H9 (cell line): ENCODE measurements at regions not wholly inside any gene's neighbourhood (a gene's known extent, or its start where the extent isn't known, plus 50 kb on each side); places are given as distances from the start of the nearest gene placed in this dataset.
A peak's percentile ranks its signal among the peaks of the same experiment; 100 is the strongest.

Experiments used
- DNase-seq: peaks from one replicate; pipeline ENCODE4 v3.0.0-alpha.2; 2017
- H2AFZ ChIP-seq: one replicate; pipeline ENCODE4 v1.6.1; 2013; ENCODE audit warnings: mild to moderate bottlenecking, low read length, control low read depth, moderate library complexity
- H2AK5ac ChIP-seq: 2 replicates; pipeline ENCODE4 v1.6.1; 2013; ENCODE audit warnings: low read length, control low read depth, mixed read lengths; ENCODE audit not compliant: insufficient read length
- H2BK120ac ChIP-seq: one replicate; pipeline ENCODE4 v1.6.1; 2013; ENCODE audit warnings: low read depth, mild to moderate bottlenecking, low read length, control low read depth, inconsistent platforms; ENCODE audit not compliant: poor library complexity, severe bottlenecking
- H2BK12ac ChIP-seq: 2 replicates; pipeline ENCODE4 v1.6.1; 2013; ENCODE audit warnings: low read length, control low read depth, mixed read lengths, low read depth; ENCODE audit not compliant: insufficient read length
- H2BK15ac ChIP-seq: 2 replicates; pipeline ENCODE4 v1.6.1; 2013; ENCODE audit warnings: low read depth, low read length, control low read depth
- H2BK20ac ChIP-seq: one replicate; pipeline ENCODE4 v1.6.1; 2013; ENCODE audit warnings: low read depth, mild to moderate bottlenecking, low read length, control low read depth, inconsistent platforms; ENCODE audit not compliant: poor library complexity, severe bottlenecking
- H2BK5ac ChIP-seq: 2 replicates; pipeline ENCODE4 v1.6.1; 2013; ENCODE audit warnings: low read length, control low read depth, mixed read lengths; ENCODE audit not compliant: insufficient read length
- H3K14ac ChIP-seq: 2 replicates; pipeline ENCODE4 v1.6.1; 2013; ENCODE audit warnings: low read length, control low read depth; ENCODE audit not compliant: insufficient read depth
- H3K18ac ChIP-seq: 2 replicates; pipeline ENCODE4 v1.6.1; 2013; ENCODE audit warnings: low read depth, mild to moderate bottlenecking, mixed read lengths, low read length, control low read depth; ENCODE audit not compliant: insufficient read length
- H3K23ac ChIP-seq: 2 replicates; pipeline ENCODE4 v1.6.1; 2013; ENCODE audit warnings: low read length, control low read depth, mixed read lengths, low read depth; ENCODE audit not compliant: insufficient read length
- H3K23me2 ChIP-seq: 2 replicates; pipeline ENCODE4 v1.6.1; 2013; ENCODE audit warnings: low read depth, mild to moderate bottlenecking, mixed read lengths, low read length, control low read depth; ENCODE audit not compliant: insufficient read length, poor library complexity, severe bottlenecking
- H3K27ac ChIP-seq: 2 replicates; pipeline ENCODE4 v1.5.1; 2013; ENCODE audit warnings: low read length, control low read depth, mixed read lengths, low read depth; ENCODE audit not compliant: insufficient read length
- H3K27me3 ChIP-seq: 2 replicates; pipeline ENCODE4 v1.6.1; 2013; ENCODE audit warnings: low read length, control low read depth, inconsistent platforms; ENCODE audit not compliant: insufficient read depth
- H3K4ac ChIP-seq: 2 replicates; pipeline ENCODE4 v1.6.1; 2013; ENCODE audit warnings: low read depth, mild to moderate bottlenecking, control low read depth, inconsistent platforms, low read length, moderate library complexity
- H3K4me1 ChIP-seq: 2 replicates; pipeline ENCODE4 v1.6.1; 2013; ENCODE audit warnings: low read length, control low read depth, inconsistent platforms; ENCODE audit not compliant: insufficient read depth
- H3K4me2 ChIP-seq: 2 replicates; pipeline ENCODE4 v1.6.1; 2013; ENCODE audit warnings: low read length, control low read depth, mixed read lengths; ENCODE audit not compliant: insufficient read length, insufficient read depth
- H3K56ac ChIP-seq: 2 replicates; pipeline ENCODE4 v1.6.1; 2013; ENCODE audit warnings: low read depth, mild to moderate bottlenecking, mixed read lengths, low read length, control low read depth; ENCODE audit not compliant: insufficient read length
- H3K79me1 ChIP-seq: 2 replicates; pipeline ENCODE4 v1.6.1; 2013; ENCODE audit warnings: low read depth, mild to moderate bottlenecking, moderate library complexity, low read length, control low read depth, inconsistent platforms; ENCODE audit not compliant: insufficient read depth, poor library complexity, severe bottlenecking
- H3K79me2 ChIP-seq: 2 replicates; pipeline ENCODE4 v1.6.1; 2013; ENCODE audit warnings: low read length, control low read depth, inconsistent platforms; ENCODE audit not compliant: insufficient read depth
- H3K9ac ChIP-seq: 2 replicates; pipeline ENCODE4 v1.6.1; 2013; ENCODE audit warnings: low read length, control low read depth, mixed read lengths; ENCODE audit not compliant: insufficient read length; ENCODE audit errors: extremely low read depth
- H3K9me3 ChIP-seq: one replicate; pipeline ENCODE4 v1.6.1; 2013; ENCODE audit warnings: low read depth, low read length, inconsistent platforms; ENCODE audit not compliant: control insufficient read depth
- H3T11ph ChIP-seq: one replicate; pipeline ENCODE4 v1.6.1; 2013; ENCODE audit warnings: mild to moderate bottlenecking, low read length, control low read depth, inconsistent platforms
- H4K20me1 ChIP-seq: one replicate; pipeline ENCODE4 v1.6.1; 2013; ENCODE audit not compliant: control insufficient read depth, insufficient read length, insufficient read depth
- H4K5ac ChIP-seq: 2 replicates; pipeline ENCODE4 v1.6.1; 2013; ENCODE audit warnings: low read depth, mild to moderate bottlenecking, mixed read lengths, low read length, control low read depth; ENCODE audit not compliant: insufficient read length
- H4K8ac ChIP-seq: replicated peaks from 2 replicates; pipeline ENCODE4 v1.6.1; 2013; ENCODE audit warnings: low read length, control low read depth, mixed read lengths, low read depth; ENCODE audit not compliant: insufficient read length
- H4K91ac ChIP-seq: 2 replicates; pipeline ENCODE4 v1.6.1; 2013; ENCODE audit warnings: low read depth, mild to moderate bottlenecking, moderate library complexity, mixed read lengths, low read length, control low read depth; ENCODE audit not compliant: insufficient read length
- H3K27ac Mint-ChIP-seq, 3 experiments: 2 replicates in 2 of 3; 3 replicates in 1 of 3; pipeline ENCODE4 v1.8.0; 2020 to 2021; ENCODE audit warnings: mixed read lengths in 3 of 3, mild to moderate bottlenecking in 1 of 3, moderate library complexity in 1 of 3
- H3K27me3 Mint-ChIP-seq: 2 replicates; pipeline ENCODE4 v1.8.0; 2021; ENCODE audit warnings: low read depth, mild to moderate bottlenecking, moderate library complexity, mixed read lengths
- H3K36me3 Mint-ChIP-seq, 3 experiments: 2 replicates in 2 of 3; 3 replicates in 1 of 3; pipeline ENCODE4 v1.8.0; 2020 to 2021; ENCODE audit warnings: low read depth in 3 of 3, mixed read lengths in 3 of 3; ENCODE audit not compliant: insufficient read depth in 1 of 3
- H3K4me1 Mint-ChIP-seq, 2 experiments: 2 replicates each; pipeline ENCODE4 v1.8.0; 2020; ENCODE audit warnings: mixed read lengths in 2 of 2
- H3K4me3 Mint-ChIP-seq, 2 experiments: 2 replicates in 1 of 2; 3 replicates in 1 of 2; pipeline ENCODE4 v1.8.0; 2020 to 2021; ENCODE audit warnings: mild to moderate bottlenecking in 2 of 2, mixed read lengths in 2 of 2, moderate library complexity in 1 of 2
- H3K9me3 Mint-ChIP-seq, 2 experiments: 2 replicates in 1 of 2; 3 replicates in 1 of 2; pipeline ENCODE4 v1.8.0; 2020; ENCODE audit warnings: mild to moderate bottlenecking in 2 of 2, mixed read lengths in 2 of 2, moderate library complexity in 1 of 2
- WGBS: extraction: QIAGEN DNeasy Blood & Tissue Kit; methylation state at CpG from one replicate; pipeline ENCODE4 v1.1.7; 2013; ENCODE audit warnings: missing lambda C conversion rate, low lambda C conversion rate, mixed read lengths; ENCODE audit not compliant: insufficient read length; ENCODE audit errors: extremely low coverage; 5-methylcytosine and 5-hydroxymethylcytosine counted together
- TF ChIP-seq, protein P1 (sequence below): fragments of 200-600 bp; sonication (generic); conservative IDR thresholded peaks from 3 replicates; pipeline ENCODE4 v1.8.0; 2021; ENCODE audit warnings: antibody characterized with exemption, mild to moderate bottlenecking

DNA sequence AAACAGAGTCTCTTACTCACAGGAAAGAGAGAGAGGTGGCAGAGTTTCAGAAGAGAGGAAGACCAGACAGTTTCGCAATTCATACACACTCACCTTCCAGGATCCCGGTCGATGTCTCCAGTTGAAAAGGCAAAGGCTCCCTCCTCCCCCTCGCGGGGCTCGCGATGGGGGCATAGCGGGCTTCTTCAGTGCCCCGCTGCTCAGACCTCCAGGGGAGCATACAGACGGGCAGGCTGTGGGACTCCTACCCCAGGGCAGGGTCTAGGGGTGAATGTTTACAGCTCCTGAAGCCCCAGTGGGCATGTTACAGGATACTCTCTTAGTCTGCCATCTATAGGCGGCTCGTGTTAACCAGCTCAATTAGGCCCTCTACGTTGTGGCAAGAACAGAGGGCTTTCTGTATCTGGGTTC is 139.2 kb downstream of the SLITRK5 start:
- Mint-ChIP-seq H3K4me1 (0 out of 4 replicates have a peak, but pooled peaks cover 0 to 2% of the 10 kb centered on the region in 2 experiments), H3K27ac (no peak overlapping the region; a peak in 1 of 7 replicates), H3K4me3 (peak overlapping the region; percentile 66 to 70), H3K27me3 (peaks cover 12% of the 10 kb centered on the region), H3K9me3 (no peaks in the 10 kb centered on the region), H3K36me3 (no peaks in the 10 kb centered on the region)
- no peak overlapping the region for H4K91ac ChIP-seq
- H3K9me3 ChIP-seq, result no peaks in the 10 kb centered on the region
- H4K8ac ChIP-seq, result no peak overlapping the region
- H3K18ac ChIP-seq, result no peak overlapping the region
- peak overlapping the region; percentile 37 for H3K4me2 ChIP-seq
- H3K56ac ChIP-seq, result no peak overlapping the region
- H2BK5ac ChIP-seq, result no peak overlapping the region
- H4K20me1 ChIP-seq, result no peaks in the 10 kb centered on the region
- H2AFZ ChIP-seq, result peak overlapping the region; percentile 82
- no peak overlapping the region for H3K4ac ChIP-seq
- DNase-seq, result peak; percentile 75
- no peak overlapping the region for H2BK20ac ChIP-seq
- no peaks in the 10 kb centered on the region for H3K27me3 ChIP-seq
- H3K27ac ChIP-seq, result no peak overlapping the region
- H2BK12ac ChIP-seq, result no peak overlapping the region
- no peak overlapping the region; the same call in 1 of the 2 replicates for H3K14ac ChIP-seq
- no peak overlapping the region for H4K5ac ChIP-seq
- H3K79me2 ChIP-seq, result no peaks in the 10 kb centered on the region
- H2BK120ac ChIP-seq, result no peak overlapping the region
- no CpG with 5 or more reads among the region's 13 CpGs for WGBS
- no peak overlapping the region for H3T11ph ChIP-seq
- peaks cover 3% of the 10 kb centered on the region for H3K23me2 ChIP-seq
- no peaks in the 10 kb centered on the region for H3K4me1 ChIP-seq
- H2AK5ac ChIP-seq, result no peak overlapping the region
- TF ChIP-seq, protein P1, sequence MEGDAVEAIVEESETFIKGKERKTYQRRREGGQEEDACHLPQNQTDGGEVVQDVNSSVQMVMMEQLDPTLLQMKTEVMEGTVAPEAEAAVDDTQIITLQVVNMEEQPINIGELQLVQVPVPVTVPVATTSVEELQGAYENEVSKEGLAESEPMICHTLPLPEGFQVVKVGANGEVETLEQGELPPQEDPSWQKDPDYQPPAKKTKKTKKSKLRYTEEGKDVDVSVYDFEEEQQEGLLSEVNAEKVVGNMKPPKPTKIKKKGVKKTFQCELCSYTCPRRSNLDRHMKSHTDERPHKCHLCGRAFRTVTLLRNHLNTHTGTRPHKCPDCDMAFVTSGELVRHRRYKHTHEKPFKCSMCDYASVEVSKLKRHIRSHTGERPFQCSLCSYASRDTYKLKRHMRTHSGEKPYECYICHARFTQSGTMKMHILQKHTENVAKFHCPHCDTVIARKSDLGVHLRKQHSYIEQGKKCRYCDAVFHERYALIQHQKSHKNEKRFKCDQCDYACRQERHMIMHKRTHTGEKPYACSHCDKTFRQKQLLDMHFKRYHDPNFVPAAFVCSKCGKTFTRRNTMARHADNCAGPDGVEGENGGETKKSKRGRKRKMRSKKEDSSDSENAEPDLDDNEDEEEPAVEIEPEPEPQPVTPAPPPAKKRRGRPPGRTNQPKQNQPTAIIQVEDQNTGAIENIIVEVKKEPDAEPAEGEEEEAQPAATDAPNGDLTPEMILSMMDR, result peak; percentile 64
- no peaks in the 10 kb centered on the region for H3K79me1 ChIP-seq
- no peak overlapping the region for H3K9ac ChIP-seq
- no peak overlapping the region for H2BK15ac ChIP-seq
- no peak overlapping the region for H3K23ac ChIP-seq
